ENCODE measurements at regions not wholly inside any gene's neighbourhood (a gene's known extent, or its start where the extent isn't known, plus 50 kb on each side); places are given as distances from the start of the nearest gene placed in this dataset.

- no peak for TF ChIP-seq POLR2AphosphoS5 (IDR thresholded peaks at IDR 0.05)
- WGBS, 5 donors = 87 to 94% (median 90%) methylated on average over 2 of the region's 2 CpGs
- Histone ChIP-seq H3K9me3 (no peaks in the 10 kb centered on the region), H3K27ac (no peak overlapping the region), H3K27me3 (replicated peaks in 1 of 7) (no peaks in the 10 kb centered on the region), H3K4me3 (no peak overlapping the region), H3K4me1 (no peaks in the 10 kb centered on the region), H3K36me3 (no peaks in the 10 kb centered on the region)
- DNase-seq = no peak
- intact Hi-C loops (cut with DNase I; ENCODE audit: low total_unique reads) = no loop called here
Observed at GRCh38 chr4:126794363-126794762, 838.4 kb upstream of the INTU start.

GRCh38 chr4:126798214-126798613 is 834.5 kb upstream of the INTU start:
- 72 to 89% (median 80%) methylated on average over 1 of the region's 1 CpG for WGBS, 5 donors
- no peak for DNase-seq
- H3K27me3 ChIP-seq (replicated peaks in 1 of 7) = no peaks in the 10 kb centered on the region
- intact Hi-C loops (cut with DNase I; ENCODE audit: low total_unique reads) = no loop called here
- H3K9me3 ChIP-seq = no peaks in the 10 kb centered on the region
- H3K27ac ChIP-seq = no peak overlapping the region
- no peak overlapping the region for H3K4me3 ChIP-seq
- no peak for TF ChIP-seq CTCF (IDR thresholded peaks at IDR 0.05 in 8 of 11, conservative IDR thresholded peaks at IDR 0.05 in 3 of 11)
- TF ChIP-seq POLR2AphosphoS5 (IDR thresholded peaks at IDR 0.05) = no peak
- TF ChIP-seq POLR2A (IDR thresholded peaks at IDR 0.05) = no peak
- no peaks in the 10 kb centered on the region for H3K36me3 ChIP-seq
- no peaks in the 10 kb centered on the region for H3K4me1 ChIP-seq

- Histone ChIP-seq H3K36me3 (no peaks in the 10 kb centered on the region), H3K27me3 (replicated peaks in 1 of 7) (no peaks in the 10 kb centered on the region), H3K4me3 (no peak overlapping the region), H3K27ac (no peak overlapping the region), H3K4me1 (no peaks in the 10 kb centered on the region), H3K9me3 (no peaks in the 10 kb centered on the region)
- no peak for DNase-seq
- TF ChIP-seq CTCF (IDR thresholded peaks at IDR 0.05 in 8 of 11, conservative IDR thresholded peaks at IDR 0.05 in 3 of 11) (no peak), POLR2AphosphoS5 (IDR thresholded peaks at IDR 0.05) (no peak), POLR2A (IDR thresholded peaks at IDR 0.05) (no peak)
- intact Hi-C loops (cut with DNase I; ENCODE audit: low total_unique reads) = no loop called here
- WGBS, 5 donors = 65 to 78% (median 73%) methylated on average over 2 of the region's 2 CpGs
Observed at GRCh38 chr4:126799416-126799815, 833.3 kb upstream of the INTU start.

GRCh38 chr4:126799971-126800574 is 832.7 kb upstream of the INTU start:
- no peak overlapping the region for H3K4me3 ChIP-seq
- no peaks in the 10 kb centered on the region for H3K4me1 ChIP-seq
- H3K9me3 ChIP-seq = no peaks in the 10 kb centered on the region
- no peak for DNase-seq
- intact Hi-C loops (cut with DNase I; ENCODE audit: low total_unique reads) = no loop called here
- WGBS, 5 donors = 69 to 79% (median 70%) methylated on average over 5 of the region's 5 CpGs
- TF ChIP-seq POLR2A (IDR thresholded peaks at IDR 0.05) = no peak
- no peak for TF ChIP-seq POLR2AphosphoS5 (IDR thresholded peaks at IDR 0.05)
- H3K27ac ChIP-seq = no peak overlapping the region
- no peaks in the 10 kb centered on the region for H3K27me3 ChIP-seq (replicated peaks in 1 of 7)
- H3K36me3 ChIP-seq = no peaks in the 10 kb centered on the region

GRCh38 chr4:126800575-126801141 is 832.1 kb upstream of the INTU start:
- DNase-seq = no peak
- no peaks in the 10 kb centered on the region for H3K36me3 ChIP-seq
- WGBS, 5 donors = 50 to 74% (median 66%) methylated on average over 3 of the region's 3 CpGs
- no peaks in the 10 kb centered on the region for H3K9me3 ChIP-seq
- H3K4me3 ChIP-seq = no peak overlapping the region
- intact Hi-C loops (cut with DNase I; ENCODE audit: low total_unique reads) = no loop called here
- no peak overlapping the region for H3K27ac ChIP-seq
- H3K27me3 ChIP-seq (replicated peaks in 1 of 7) = no peaks in the 10 kb centered on the region
- no peak for TF ChIP-seq POLR2A (IDR thresholded peaks at IDR 0.05)
- no peak for TF ChIP-seq CTCF (IDR thresholded peaks at IDR 0.05 in 8 of 11, conservative IDR thresholded peaks at IDR 0.05 in 3 of 11)
- TF ChIP-seq POLR2AphosphoS5 (IDR thresholded peaks at IDR 0.05) = no peak
- no peaks in the 10 kb centered on the region for H3K4me1 ChIP-seq

Measured in spleen (tissue), 11 donors.